HL-60 (cell line): ENCODE measurements at regions not wholly inside any gene's neighbourhood (a gene's known extent, or its start where the extent isn't known, plus 50 kb on each side); places are given as distances from the start of the nearest gene placed in this dataset.

Experiments used
- TF ChIP-seq, protein P1 (sequence below): IDR thresholded peaks from one replicate; pipeline ENCODE4 v1.5.1; 2011; ENCODE audit warnings: low read length, control low read depth, inconsistent platforms; ENCODE audit not compliant: insufficient read depth
- TF ChIP-seq, protein P2 (sequence below): IDR thresholded peaks from 2 replicates; pipeline ENCODE4 v1.6.1; 2012; ENCODE audit warnings: low read depth; ENCODE audit not compliant: insufficient replicate concordance

DNA sequence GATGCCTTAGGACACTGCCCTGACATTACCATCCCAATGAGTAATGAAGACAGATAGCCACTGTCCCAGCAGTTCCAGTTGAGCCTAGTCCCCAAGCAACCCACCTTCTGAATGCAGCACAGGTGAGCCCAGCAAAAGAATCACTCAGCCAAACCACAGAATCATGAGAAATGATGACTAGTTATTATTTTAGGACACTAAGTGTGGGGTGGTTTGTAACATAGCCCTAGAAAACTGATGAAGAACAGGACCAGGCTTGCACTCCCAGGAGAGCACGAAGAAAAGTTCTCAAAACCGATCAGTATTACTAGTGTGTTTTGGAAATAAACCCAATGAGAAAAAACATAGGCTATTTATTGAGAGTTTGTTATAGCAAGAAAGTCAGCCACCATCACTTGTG lies 129.6 kb upstream of the CNTN6 start:
- TF ChIP-seq, protein P1, sequence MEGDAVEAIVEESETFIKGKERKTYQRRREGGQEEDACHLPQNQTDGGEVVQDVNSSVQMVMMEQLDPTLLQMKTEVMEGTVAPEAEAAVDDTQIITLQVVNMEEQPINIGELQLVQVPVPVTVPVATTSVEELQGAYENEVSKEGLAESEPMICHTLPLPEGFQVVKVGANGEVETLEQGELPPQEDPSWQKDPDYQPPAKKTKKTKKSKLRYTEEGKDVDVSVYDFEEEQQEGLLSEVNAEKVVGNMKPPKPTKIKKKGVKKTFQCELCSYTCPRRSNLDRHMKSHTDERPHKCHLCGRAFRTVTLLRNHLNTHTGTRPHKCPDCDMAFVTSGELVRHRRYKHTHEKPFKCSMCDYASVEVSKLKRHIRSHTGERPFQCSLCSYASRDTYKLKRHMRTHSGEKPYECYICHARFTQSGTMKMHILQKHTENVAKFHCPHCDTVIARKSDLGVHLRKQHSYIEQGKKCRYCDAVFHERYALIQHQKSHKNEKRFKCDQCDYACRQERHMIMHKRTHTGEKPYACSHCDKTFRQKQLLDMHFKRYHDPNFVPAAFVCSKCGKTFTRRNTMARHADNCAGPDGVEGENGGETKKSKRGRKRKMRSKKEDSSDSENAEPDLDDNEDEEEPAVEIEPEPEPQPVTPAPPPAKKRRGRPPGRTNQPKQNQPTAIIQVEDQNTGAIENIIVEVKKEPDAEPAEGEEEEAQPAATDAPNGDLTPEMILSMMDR = no peak
- TF ChIP-seq, protein P2, sequence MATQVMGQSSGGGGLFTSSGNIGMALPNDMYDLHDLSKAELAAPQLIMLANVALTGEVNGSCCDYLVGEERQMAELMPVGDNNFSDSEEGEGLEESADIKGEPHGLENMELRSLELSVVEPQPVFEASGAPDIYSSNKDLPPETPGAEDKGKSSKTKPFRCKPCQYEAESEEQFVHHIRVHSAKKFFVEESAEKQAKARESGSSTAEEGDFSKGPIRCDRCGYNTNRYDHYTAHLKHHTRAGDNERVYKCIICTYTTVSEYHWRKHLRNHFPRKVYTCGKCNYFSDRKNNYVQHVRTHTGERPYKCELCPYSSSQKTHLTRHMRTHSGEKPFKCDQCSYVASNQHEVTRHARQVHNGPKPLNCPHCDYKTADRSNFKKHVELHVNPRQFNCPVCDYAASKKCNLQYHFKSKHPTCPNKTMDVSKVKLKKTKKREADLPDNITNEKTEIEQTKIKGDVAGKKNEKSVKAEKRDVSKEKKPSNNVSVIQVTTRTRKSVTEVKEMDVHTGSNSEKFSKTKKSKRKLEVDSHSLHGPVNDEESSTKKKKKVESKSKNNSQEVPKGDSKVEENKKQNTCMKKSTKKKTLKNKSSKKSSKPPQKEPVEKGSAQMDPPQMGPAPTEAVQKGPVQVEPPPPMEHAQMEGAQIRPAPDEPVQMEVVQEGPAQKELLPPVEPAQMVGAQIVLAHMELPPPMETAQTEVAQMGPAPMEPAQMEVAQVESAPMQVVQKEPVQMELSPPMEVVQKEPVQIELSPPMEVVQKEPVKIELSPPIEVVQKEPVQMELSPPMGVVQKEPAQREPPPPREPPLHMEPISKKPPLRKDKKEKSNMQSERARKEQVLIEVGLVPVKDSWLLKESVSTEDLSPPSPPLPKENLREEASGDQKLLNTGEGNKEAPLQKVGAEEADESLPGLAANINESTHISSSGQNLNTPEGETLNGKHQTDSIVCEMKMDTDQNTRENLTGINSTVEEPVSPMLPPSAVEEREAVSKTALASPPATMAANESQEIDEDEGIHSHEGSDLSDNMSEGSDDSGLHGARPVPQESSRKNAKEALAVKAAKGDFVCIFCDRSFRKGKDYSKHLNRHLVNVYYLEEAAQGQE = no peak
